ENCODE measurements at regions not wholly inside any gene's neighbourhood (a gene's known extent, or its start where the extent isn't known, plus 50 kb on each side); places are given as distances from the start of the nearest gene placed in this dataset.

DNA sequence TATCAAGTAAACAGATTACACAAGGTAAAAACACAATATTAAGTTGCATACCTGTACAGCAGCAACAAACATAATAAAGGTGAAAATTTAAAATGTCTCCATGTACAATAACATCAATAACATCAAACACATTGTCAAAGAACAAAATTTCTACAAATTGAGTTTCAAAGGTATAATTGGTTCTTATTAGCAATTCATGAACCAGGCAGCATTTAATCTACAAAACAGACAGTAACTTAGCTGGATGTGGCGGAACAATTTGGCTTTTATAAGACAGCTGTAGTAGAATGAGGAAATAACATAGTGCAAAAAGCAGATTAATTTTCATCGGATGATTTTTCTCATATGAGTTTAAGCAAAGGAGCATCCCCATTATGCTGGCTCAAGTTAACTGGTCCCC is 1176.8 kb downstream of the EFNA5 start:
- Histone ChIP-seq H3K9me3 (no peaks in the 10 kb centered on the region), H3K27ac (no peak overlapping the region), H3K27me3 (ENCODE audit: insufficient read depth in 3 of 3, low read length in 2 of 3) (no peaks in the 10 kb centered on the region), H3K4me1 (no peaks in the 10 kb centered on the region), H3K36me3 (ENCODE audit: insufficient read depth in 1 of 2, low read depth in 1 of 2) (no peaks in the 10 kb centered on the region), H3K4me3 (no peak overlapping the region)
- WGBS, 3 donors = 78 to 89% (median 87%) methylated on average over 2 of the region's 2 CpGs
- ATAC-seq (no peak), DNase-seq (no peak)
- intact Hi-C loops (cut with DNase I) = no loop called here
- no peak for TF ChIP-seq CTCF (IDR thresholded peaks at IDR 0.05)

- no peaks in the 10 kb centered on the region for H3K36me3 ChIP-seq (ENCODE audit: insufficient read depth in 1 of 2, low read depth in 1 of 2)
- 74 to 81% (median 81%) methylated on average over 3 of the region's 3 CpGs for WGBS, 3 donors
- intact Hi-C loops (cut with DNase I) = no loop called here
- no peak overlapping the region for H3K4me3 ChIP-seq
- TF ChIP-seq CTCF (IDR thresholded peaks at IDR 0.05) = no peak
- H3K27ac ChIP-seq = no peak overlapping the region
- no peaks in the 10 kb centered on the region for H3K27me3 ChIP-seq (ENCODE audit: insufficient read depth in 3 of 3, low read length in 2 of 3)
- ATAC-seq (no peak), DNase-seq (no peak)
- no peaks in the 10 kb centered on the region for H3K4me1 ChIP-seq
- H3K9me3 ChIP-seq = no peaks in the 10 kb centered on the region
Measured at GRCh38 chr5:106489004-106489403, 1181.7 kb downstream of the EFNA5 start.

DNA sequence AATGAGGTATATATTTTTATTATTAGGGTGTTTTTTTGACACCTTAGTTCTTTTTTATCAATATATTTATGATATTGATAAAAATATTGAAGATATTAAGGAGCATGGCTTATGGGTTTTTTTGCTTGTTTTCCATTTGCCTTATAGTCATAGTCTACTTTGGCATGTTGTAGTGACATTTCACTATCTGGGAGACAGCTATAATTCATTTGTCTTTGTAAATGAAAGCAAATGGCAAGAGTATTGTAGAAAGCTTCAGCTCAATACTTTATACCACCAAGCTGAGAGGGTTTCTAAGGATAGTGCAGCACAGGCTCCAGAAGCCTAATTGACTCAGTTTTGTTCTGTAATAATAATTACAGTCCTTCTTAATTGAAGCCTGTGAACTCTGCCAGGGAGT is 1182.3 kb downstream of the EFNA5 start:
- ATAC-seq = no peak
- Histone ChIP-seq H3K27me3 (ENCODE audit: insufficient read depth in 3 of 3, low read length in 2 of 3) (no peaks in the 10 kb centered on the region), H3K4me3 (no peak overlapping the region), H3K4me1 (no peaks in the 10 kb centered on the region), H3K36me3 (ENCODE audit: insufficient read depth in 1 of 2, low read depth in 1 of 2) (no peaks in the 10 kb centered on the region), H3K27ac (no peak overlapping the region), H3K9me3 (no peaks in the 10 kb centered on the region)
- intact Hi-C loops (cut with DNase I) = no loop called here
- TF ChIP-seq CTCF (IDR thresholded peaks at IDR 0.05) = no peak
- no peak for DNase-seq

- DNase-seq (no peak), ATAC-seq (no peak)
- Histone ChIP-seq H3K36me3 (ENCODE audit: insufficient read depth in 1 of 2, low read depth in 1 of 2) (no peaks in the 10 kb centered on the region), H3K9me3 (no peaks in the 10 kb centered on the region), H3K27ac (no peak overlapping the region), H3K4me1 (no peaks in the 10 kb centered on the region), H3K4me3 (no peak overlapping the region), H3K27me3 (ENCODE audit: insufficient read depth in 3 of 3, low read length in 2 of 3) (no peaks in the 10 kb centered on the region)
- intact Hi-C loops (cut with DNase I) = no loop called here
- TF ChIP-seq CTCF (IDR thresholded peaks at IDR 0.05) = no peak
Measured at GRCh38 chr5:106481374-106481773, 1189.4 kb downstream of the EFNA5 start.

GRCh38 chr5:106476630-106477029 is 1194.1 kb downstream of the EFNA5 start:
- WGBS, 3 donors = 88 to 91% (median 89%) methylated on average over 4 of the region's 4 CpGs
- intact Hi-C loops (cut with DNase I) = no loop called here

More at GRCh38 chr5:106476630-106477029, 1194.1 kb downstream of the EFNA5 start:
- no peak overlapping the region for H3K4me3 ChIP-seq
- H3K36me3 ChIP-seq (ENCODE audit: insufficient read depth in 1 of 2, low read depth in 1 of 2) = no peaks in the 10 kb centered on the region
- H3K9me3 ChIP-seq = no peaks in the 10 kb centered on the region
- ATAC-seq (no peak), DNase-seq (no peak)
- H3K27me3 ChIP-seq (ENCODE audit: insufficient read depth in 3 of 3, low read length in 2 of 3) = no peaks in the 10 kb centered on the region
- TF ChIP-seq CTCF (IDR thresholded peaks at IDR 0.05) = no peak
- H3K4me1 ChIP-seq = no peaks in the 10 kb centered on the region
- H3K27ac ChIP-seq = no peak overlapping the region
